OCI-M2 (cell line): ENCODE measurements at regions not wholly inside any gene's neighbourhood (a gene's known extent, or its start where the extent isn't known, plus 50 kb on each side); places are given as distances from the start of the nearest gene placed in this dataset.

Experiments
- DNase-seq: peaks from one replicate; lab custom pipeline; 2025; ENCODE audit not compliant: unreplicated experiment; lab: John Stamatoyannopoulos, UW

- peak; percentile 8 for DNase-seq
These were observed 61.4 kb upstream of the GPR158 start for GRCh38 chr10:25113191-25114035.

GRCh38 chr10:25114036-25114411 is 60.8 kb upstream of the GPR158 start:
- no peak for DNase-seq

- DNase-seq: no peak
These were observed 57.0 kb upstream of the GPR158 start for GRCh38 chr10:25117757-25118156.

- no peak for DNase-seq
These were observed 54.6 kb upstream of the GPR158 start for GRCh38 chr10:25120188-25120587.
